ENCODE measurements at regions not wholly inside any gene's neighbourhood (a gene's known extent, or its start where the extent isn't known, plus 50 kb on each side); places are given as distances from the start of the nearest gene placed in this dataset.

- Histone ChIP-seq H3K79me2 (ENCODE audit: control insufficient read depth in 1 of 2, insufficient read depth in 2 of 2, low read length in 2 of 2) (no peaks in the 10 kb centered on the region), H3K9ac (replicated peaks in 1 of 4; ENCODE audit: extremely low read depth in 1 of 4, low read depth in 3 of 4, low read length in 3 of 4) (no peak overlapping the region), H3K18ac (ENCODE audit: extremely low read depth, low read length) (no peak overlapping the region), H3K27me3 (replicated peaks in 1 of 4; ENCODE audit: control insufficient read depth in 3 of 4, extremely low read depth in 1 of 4, insufficient read depth in 3 of 4, low read length in 3 of 4) (peaks cover 0 to 4% (median 0%) of the 10 kb centered on the region in 4 experiments; a peak in 1 of 7 replicates), H3K36me3 (ENCODE audit: control insufficient read depth in 2 of 4, insufficient read depth in 4 of 4, low read length in 3 of 4) (no peaks in the 10 kb centered on the region), H3K4ac (replicated peaks; ENCODE audit: insufficient read length, low read depth, low read length) (no peak overlapping the region), H3K4me2 (ENCODE audit: insufficient read depth in 1 of 2, low read depth in 2 of 2, low read length in 2 of 2) (no peak overlapping the region), H3K4me1 (replicated peaks in 1 of 4; ENCODE audit: control insufficient read depth in 3 of 4, insufficient read depth in 4 of 4, low read length in 3 of 4) (no peaks in the 10 kb centered on the region), H4K5ac (ENCODE audit: insufficient read length, low read depth, low read length) (no peak overlapping the region), H3K79me1 (ENCODE audit: low read depth, low read length) (no peaks in the 10 kb centered on the region), H2AK5ac (ENCODE audit: low read depth, low read length) (no peak overlapping the region), H2AFZ (ENCODE audit: low read length) (no peak overlapping the region), H2BK5ac (ENCODE audit: low read depth, low read length) (no peak overlapping the region), H3K27ac (ENCODE audit: low read depth, low read length) (no peak overlapping the region), H3K23ac (ENCODE audit: insufficient read length) (no peak overlapping the region), H2BK20ac (ENCODE audit: low read length) (no peak overlapping the region), H3K23me2 (ENCODE audit: low read depth, low read length) (no peaks in the 10 kb centered on the region), H3K9me3 (ENCODE audit: insufficient read depth in 2 of 2, low read depth in 1 of 2, low read length in 1 of 2) (no peaks in the 10 kb centered on the region), H2BK120ac (replicated peaks; ENCODE audit: low read depth, low read length) (no peak overlapping the region), H3K4me3 (ENCODE audit: extremely low read depth in 1 of 4, insufficient read depth in 2 of 4, low read depth in 3 of 4, low read length in 4 of 4) (no peak overlapping the region), H4K20me1 (replicated peaks in 1 of 2; ENCODE audit: control insufficient read depth in 1 of 2, insufficient read depth in 2 of 2, low read length in 2 of 2) (no peaks in the 10 kb centered on the region), H3K56ac (replicated peaks; ENCODE audit: insufficient read length, low read depth, low read length) (no peak overlapping the region), H3K14ac (ENCODE audit: insufficient read length) (no peak overlapping the region), H4K91ac (replicated peaks; ENCODE audit: insufficient read length, low read length) (no peak overlapping the region), H2BK12ac (ENCODE audit: low read depth, low read length) (no peak overlapping the region), H2BK15ac (ENCODE audit: low read length) (no peak overlapping the region), H4K8ac (ENCODE audit: extremely low read depth, insufficient read depth, low read length) (no peak overlapping the region)
- TF ChIP-seq RBBP5 (IDR thresholded peaks at IDR 0.05; ENCODE audit: borderline replicate concordance, low read depth, low read length) = no peak
- no peak for TF ChIP-seq SAP30 (IDR thresholded peaks at IDR 0.05; ENCODE audit: insufficient read depth, insufficient replicate concordance, low read length)
- TF ChIP-seq BCL11A (IDR thresholded peaks at IDR 0.05; ENCODE audit: low read depth in 2 of 2, low read length in 2 of 2) = no peak
- TF ChIP-seq SIN3A (conservative IDR thresholded peaks at IDR 0.05 in 1 of 2, IDR thresholded peaks at IDR 0.05 in 1 of 2; ENCODE audit: low read depth in 1 of 2, low read length in 2 of 2) = no peak
- TF ChIP-seq RAD21 (IDR thresholded peaks at IDR 0.05 in 1 of 2, conservative IDR thresholded peaks at IDR 0.05 in 1 of 2; ENCODE audit: low read depth in 2 of 2, low read length in 2 of 2) = no peak
- no peak for TF ChIP-seq ATF2 (IDR thresholded peaks at IDR 0.05; ENCODE audit: low read length)
- no peak for TF ChIP-seq NANOG (IDR thresholded peaks at IDR 0.05; ENCODE audit: insufficient read depth, low read depth, low read length, poor library complexity, severe bottlenecking)
- no peak for TF ChIP-seq ATF3 (IDR thresholded peaks at IDR 0.05; ENCODE audit: insufficient read depth, low read depth, low read length)
- FAIRE-seq (no peak), DNase-seq (ENCODE audit: low read depth in 1 of 2, low spot score in 2 of 2) (no peak)
- CTCF ChIA-PET (ENCODE audit: partially characterized antibody) = no interaction called here
- POLR2A ChIA-PET (ENCODE audit: partially characterized antibody) = no interaction called here
- 89% methylated on average over 6 of the region's 6 CpGs; no CpG with 5 or more reads in 1 of the 2 experiments for WGBS, 2 experiments (ENCODE audit: extremely low coverage in 1 of 2, insufficient coverage in 1 of 2, insufficient read length in 1 of 2, insufficient replicate concordance in 2 of 2, low coverage in 1 of 2, low lambda C conversion rate in 2 of 2, missing lambda C conversion rate in 1 of 2)
Measured at GRCh38 chr7:85774986-85775385, 588.1 kb upstream of the SEMA3D start.

All from H1 (cell line).